ENCODE measurements at regions not wholly inside any gene's neighbourhood (a gene's known extent, or its start where the extent isn't known, plus 50 kb on each side); places are given as distances from the start of the nearest gene placed in this dataset.
"Not testable (repeated sequence)": the region's sequence is repeated elsewhere in the genome, so short reads cannot be mapped to it uniquely, and the experiment has no call there.

DNA sequence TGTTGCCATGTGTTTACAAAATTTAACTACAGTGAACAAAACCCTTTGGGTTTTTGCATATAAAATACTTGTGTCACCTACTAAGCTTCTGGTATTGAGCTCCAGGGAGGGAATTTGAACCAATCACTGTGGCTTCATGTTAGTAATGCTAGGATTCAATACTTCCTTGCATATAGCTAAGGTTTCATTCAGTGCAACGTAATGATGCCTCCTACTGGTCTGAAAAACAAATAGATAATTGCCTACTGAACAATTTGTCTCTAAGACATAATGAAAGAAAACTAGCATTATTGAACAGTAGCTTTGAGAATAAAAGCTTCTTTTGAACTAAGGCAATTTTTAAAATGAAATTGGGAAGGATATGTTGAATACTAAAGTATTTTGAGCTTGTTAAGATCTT is 244.4 kb downstream of the ZWINT start:
- H3K36me3 ChIP-seq (ENCODE audit: control insufficient read depth in 1 of 2, insufficient read depth in 2 of 2, low read length in 2 of 2) = no peaks in the 10 kb centered on the region
- no peaks in the 10 kb centered on the region for H3K4me1 ChIP-seq (ENCODE audit: control insufficient read depth in 1 of 2, insufficient read depth in 2 of 2, low read length in 2 of 2)
- no peak overlapping the region for H3K9ac ChIP-seq (ENCODE audit: low read depth in 1 of 2, low read length in 2 of 2)
- H3K9me3 ChIP-seq (ENCODE audit: control insufficient read depth in 1 of 2, low read length in 2 of 2) = no peaks in the 10 kb centered on the region
- H3K27me3 ChIP-seq (ENCODE audit: control insufficient read depth in 1 of 2, insufficient read depth in 2 of 2, low read length in 2 of 2) = no peaks in the 10 kb centered on the region
- H3K27ac ChIP-seq (ENCODE audit: low read depth, low read length) = no peak overlapping the region
- no peak overlapping the region for H3K4me3 ChIP-seq (ENCODE audit: low read depth in 1 of 2, low read length in 2 of 2)

DNA sequence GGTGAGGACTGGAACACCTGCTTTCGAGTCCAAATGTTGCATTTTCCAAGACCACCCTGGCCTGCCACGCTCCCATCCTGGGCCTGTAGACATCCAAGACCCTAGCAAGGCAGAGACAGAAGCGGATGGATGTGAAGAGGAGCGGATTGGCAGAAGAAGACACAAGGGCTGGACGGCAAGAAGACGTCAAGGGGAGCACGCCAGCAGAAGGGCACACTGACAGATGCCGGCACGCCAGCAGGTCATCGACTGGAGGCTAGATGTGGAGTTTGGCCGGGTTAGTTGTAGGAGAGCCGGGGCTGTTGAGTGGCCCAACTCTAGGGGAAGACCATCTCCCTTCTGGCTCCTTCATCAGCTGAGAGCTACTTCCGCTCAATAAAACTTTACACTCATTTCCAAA is 251.6 kb downstream of the ZWINT start:
- Histone ChIP-seq H3K27me3 (ENCODE audit: control insufficient read depth in 1 of 2, insufficient read depth in 2 of 2, low read length in 2 of 2) (no peaks in the 10 kb centered on the region), H3K4me3 (ENCODE audit: low read depth in 1 of 2, low read length in 2 of 2) (no peak overlapping the region), H3K9me3 (ENCODE audit: control insufficient read depth in 1 of 2, low read length in 2 of 2) (no peaks in the 10 kb centered on the region), H3K9ac (ENCODE audit: low read depth in 1 of 2, low read length in 2 of 2) (no peak overlapping the region), H3K36me3 (ENCODE audit: control insufficient read depth in 1 of 2, insufficient read depth in 2 of 2, low read length in 2 of 2) (no peaks in the 10 kb centered on the region), H3K4me1 (ENCODE audit: control insufficient read depth in 1 of 2, insufficient read depth in 2 of 2, low read length in 2 of 2) (no peaks in the 10 kb centered on the region), H3K27ac (ENCODE audit: low read depth, low read length) (no peak overlapping the region)

- H3K36me3 ChIP-seq (ENCODE audit: control insufficient read depth in 1 of 2, insufficient read depth in 2 of 2, low read length in 2 of 2) = no peaks in the 10 kb centered on the region
- peaks cover 1 to 4% of the 10 kb centered on the region in 2 donors for H3K9me3 ChIP-seq (ENCODE audit: control insufficient read depth in 1 of 2, low read length in 2 of 2)
- H3K27me3 ChIP-seq (ENCODE audit: control insufficient read depth in 1 of 2, insufficient read depth in 2 of 2, low read length in 2 of 2) = no peaks in the 10 kb centered on the region
- no peak overlapping the region for H3K9ac ChIP-seq (ENCODE audit: low read depth in 1 of 2, low read length in 2 of 2)
- H3K27ac ChIP-seq (ENCODE audit: low read depth, low read length) = no peak overlapping the region
- no peaks in the 10 kb centered on the region for H3K4me1 ChIP-seq (ENCODE audit: control insufficient read depth in 1 of 2, insufficient read depth in 2 of 2, low read length in 2 of 2)
- H3K4me3 ChIP-seq (ENCODE audit: low read depth in 1 of 2, low read length in 2 of 2) = no peak overlapping the region
Observed at GRCh38 chr10:56104923-56105322, 256.1 kb downstream of the ZWINT start.

DNA sequence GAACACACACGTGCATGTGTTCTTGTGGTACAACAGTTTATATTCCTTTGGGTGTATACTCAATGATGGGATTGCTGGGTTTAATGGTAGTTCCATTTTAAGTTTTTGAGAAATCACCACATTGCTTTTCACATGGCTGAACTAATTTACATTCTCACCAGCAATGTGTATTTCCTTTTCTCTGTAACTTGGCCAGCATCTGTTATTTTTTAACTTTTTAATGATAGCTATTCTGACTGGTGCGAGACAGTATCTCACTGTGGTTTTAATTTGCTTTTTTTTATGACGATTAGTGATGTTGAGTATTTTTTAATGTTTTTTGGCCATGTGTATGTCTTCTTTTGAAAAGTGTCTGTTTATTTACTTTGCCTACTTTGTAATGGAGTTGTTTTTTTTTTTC is 256.6 kb downstream of the ZWINT start:
- no peaks in the 10 kb centered on the region for H3K27me3 ChIP-seq (ENCODE audit: control insufficient read depth in 1 of 2, insufficient read depth in 2 of 2, low read length in 2 of 2)
- H3K4me3 ChIP-seq (ENCODE audit: low read depth in 1 of 2, low read length in 2 of 2) = no peak overlapping the region
- H3K9ac ChIP-seq (ENCODE audit: low read depth in 1 of 2, low read length in 2 of 2) = no peak overlapping the region
- peaks cover 1 to 4% of the 10 kb centered on the region in 2 donors for H3K9me3 ChIP-seq (ENCODE audit: control insufficient read depth in 1 of 2, low read length in 2 of 2)
- no peaks in the 10 kb centered on the region for H3K4me1 ChIP-seq (ENCODE audit: control insufficient read depth in 1 of 2, insufficient read depth in 2 of 2, low read length in 2 of 2)
- H3K36me3 ChIP-seq (ENCODE audit: control insufficient read depth in 1 of 2, insufficient read depth in 2 of 2, low read length in 2 of 2) = no peaks in the 10 kb centered on the region
- no peak overlapping the region for H3K27ac ChIP-seq (ENCODE audit: low read depth, low read length)

DNA sequence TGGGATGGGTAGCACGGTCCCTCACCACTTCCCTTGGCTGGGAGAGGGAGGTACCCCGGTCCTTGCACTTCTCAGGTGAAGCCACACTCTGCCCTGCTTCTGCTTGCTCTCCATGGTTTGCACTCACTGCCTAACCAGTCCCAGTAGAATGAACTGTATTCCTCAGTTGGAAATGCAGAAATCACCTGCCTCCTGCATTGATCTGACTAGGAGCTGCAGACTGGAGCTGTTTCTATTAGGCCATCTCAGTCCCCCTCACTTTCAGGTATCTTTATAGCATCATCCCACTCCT is 264.9 kb downstream of the ZWINT start:
- Histone ChIP-seq H3K9ac (ENCODE audit: low read depth in 1 of 2, low read length in 2 of 2) (no peak overlapping the region), H3K4me3 (ENCODE audit: low read depth in 1 of 2, low read length in 2 of 2) (no peak overlapping the region), H3K4me1 (ENCODE audit: control insufficient read depth in 1 of 2, insufficient read depth in 2 of 2, low read length in 2 of 2) (no peaks in the 10 kb centered on the region), H3K27me3 (ENCODE audit: control insufficient read depth in 1 of 2, insufficient read depth in 2 of 2, low read length in 2 of 2) (no peaks in the 10 kb centered on the region), H3K9me3 (ENCODE audit: control insufficient read depth in 1 of 2, low read length in 2 of 2) (peaks cover 0 to 4% of the 10 kb centered on the region in 2 donors), H3K36me3 (ENCODE audit: control insufficient read depth in 1 of 2, insufficient read depth in 2 of 2, low read length in 2 of 2) (no peaks in the 10 kb centered on the region), H3K27ac (ENCODE audit: low read depth, low read length) (no peak overlapping the region)

GRCh38 chr10:56095506-56096225 is 265.4 kb downstream of the ZWINT start:
- Histone ChIP-seq H3K9ac (ENCODE audit: low read depth in 1 of 2, low read length in 2 of 2) (no peak overlapping the region), H3K36me3 (ENCODE audit: control insufficient read depth in 1 of 2, insufficient read depth in 2 of 2, low read length in 2 of 2) (no peaks in the 10 kb centered on the region), H3K27ac (ENCODE audit: low read depth, low read length) (no peak overlapping the region), H3K27me3 (ENCODE audit: control insufficient read depth in 1 of 2, insufficient read depth in 2 of 2, low read length in 2 of 2) (no peaks in the 10 kb centered on the region), H3K4me3 (ENCODE audit: low read depth in 1 of 2, low read length in 2 of 2) (no peak overlapping the region), H3K4me1 (ENCODE audit: control insufficient read depth in 1 of 2, insufficient read depth in 2 of 2, low read length in 2 of 2) (no peaks in the 10 kb centered on the region), H3K9me3 (ENCODE audit: control insufficient read depth in 1 of 2, low read length in 2 of 2) (peaks cover 0 to 3% of the 10 kb centered on the region in 2 donors)

DNA sequence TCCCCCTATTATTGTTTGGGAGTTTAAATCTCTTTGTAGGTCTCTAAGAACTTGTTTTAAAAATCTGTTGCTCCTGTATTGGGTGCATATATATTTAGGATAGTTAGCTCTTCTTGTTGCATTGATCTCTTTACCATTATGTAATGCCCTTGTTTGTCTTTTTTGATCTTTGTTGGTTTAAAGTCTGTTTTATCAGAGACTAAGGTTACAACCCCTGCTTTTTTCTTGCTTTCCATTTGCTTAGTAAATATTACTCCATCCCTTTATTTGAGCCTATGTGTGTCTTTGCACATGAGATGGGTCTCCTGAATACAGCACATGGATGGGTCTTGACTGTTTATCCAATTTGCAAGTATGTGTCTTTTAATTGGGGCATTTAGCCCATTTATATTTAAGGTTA is 267.4 kb downstream of the ZWINT start:
- H3K9me3 ChIP-seq (ENCODE audit: control insufficient read depth in 1 of 2, low read length in 2 of 2); H3K27ac ChIP-seq (ENCODE audit: low read depth, low read length); H3K4me3 ChIP-seq (ENCODE audit: low read depth in 1 of 2, low read length in 2 of 2); H3K9ac ChIP-seq (ENCODE audit: low read depth in 1 of 2, low read length in 2 of 2); H3K36me3 ChIP-seq (ENCODE audit: control insufficient read depth in 1 of 2, insufficient read depth in 2 of 2, low read length in 2 of 2); H3K27me3 ChIP-seq (ENCODE audit: control insufficient read depth in 1 of 2, insufficient read depth in 2 of 2, low read length in 2 of 2); H3K4me1 ChIP-seq (ENCODE audit: control insufficient read depth in 1 of 2, insufficient read depth in 2 of 2, low read length in 2 of 2): not testable (repeated sequence)

- H3K4me1 ChIP-seq (ENCODE audit: control insufficient read depth in 1 of 2, insufficient read depth in 2 of 2, low read length in 2 of 2) = no peaks in the 10 kb centered on the region
- H3K27ac ChIP-seq (ENCODE audit: low read depth, low read length) = no peak overlapping the region
- no peak overlapping the region for H3K9ac ChIP-seq (ENCODE audit: low read depth in 1 of 2, low read length in 2 of 2)
- no peaks in the 10 kb centered on the region for H3K36me3 ChIP-seq (ENCODE audit: control insufficient read depth in 1 of 2, insufficient read depth in 2 of 2, low read length in 2 of 2)
- no peaks in the 10 kb centered on the region for H3K27me3 ChIP-seq (ENCODE audit: control insufficient read depth in 1 of 2, insufficient read depth in 2 of 2, low read length in 2 of 2)
- H3K9me3 ChIP-seq (ENCODE audit: control insufficient read depth in 1 of 2, low read length in 2 of 2) = peaks cover 5 to 6% of the 10 kb centered on the region in 2 donors
- no peak overlapping the region for H3K4me3 ChIP-seq (ENCODE audit: low read depth in 1 of 2, low read length in 2 of 2)
Observed at GRCh38 chr10:56091872-56092271, 269.2 kb downstream of the ZWINT start.

DNA sequence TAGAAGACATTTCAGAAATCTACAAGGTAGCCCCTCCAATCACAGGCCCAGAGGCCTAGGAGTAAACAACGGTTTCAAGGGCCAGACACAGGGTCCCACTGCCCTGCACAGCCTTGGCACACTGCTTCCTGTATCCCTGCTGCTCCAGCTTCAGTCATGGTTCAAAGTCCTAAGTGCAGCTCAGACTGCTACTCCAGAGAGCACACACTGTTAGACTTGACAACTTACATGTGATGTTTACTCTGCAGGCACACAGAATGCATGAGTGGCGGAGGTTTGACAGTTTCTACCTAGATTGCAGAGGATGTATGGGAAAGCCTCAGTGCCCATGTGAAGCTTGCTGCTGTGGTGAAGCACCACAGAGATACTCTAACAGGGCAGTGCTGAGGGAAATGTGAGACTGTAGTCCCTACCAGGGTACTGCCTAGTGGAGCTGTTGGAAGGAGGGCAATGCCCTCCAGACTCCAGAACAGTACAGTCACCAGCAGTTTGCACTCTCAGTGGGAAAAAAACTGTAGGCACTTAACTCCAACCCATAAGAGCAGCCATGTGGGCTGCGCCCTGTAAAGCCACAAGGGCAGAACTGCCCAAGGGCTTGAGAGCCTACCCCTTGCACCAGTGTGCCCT is 270.0 kb downstream of the ZWINT start:
- Histone ChIP-seq H3K4me3 (ENCODE audit: low read depth in 1 of 2, low read length in 2 of 2) (no peak overlapping the region), H3K27me3 (ENCODE audit: control insufficient read depth in 1 of 2, insufficient read depth in 2 of 2, low read length in 2 of 2) (no peaks in the 10 kb centered on the region), H3K27ac (ENCODE audit: low read depth, low read length) (no peak overlapping the region), H3K9me3 (ENCODE audit: control insufficient read depth in 1 of 2, low read length in 2 of 2) (peaks cover 5 to 6% of the 10 kb centered on the region in 2 donors), H3K4me1 (ENCODE audit: control insufficient read depth in 1 of 2, insufficient read depth in 2 of 2, low read length in 2 of 2) (no peaks in the 10 kb centered on the region), H3K9ac (ENCODE audit: low read depth in 1 of 2, low read length in 2 of 2) (no peak overlapping the region), H3K36me3 (ENCODE audit: control insufficient read depth in 1 of 2, insufficient read depth in 2 of 2, low read length in 2 of 2) (no peaks in the 10 kb centered on the region)

DNA sequence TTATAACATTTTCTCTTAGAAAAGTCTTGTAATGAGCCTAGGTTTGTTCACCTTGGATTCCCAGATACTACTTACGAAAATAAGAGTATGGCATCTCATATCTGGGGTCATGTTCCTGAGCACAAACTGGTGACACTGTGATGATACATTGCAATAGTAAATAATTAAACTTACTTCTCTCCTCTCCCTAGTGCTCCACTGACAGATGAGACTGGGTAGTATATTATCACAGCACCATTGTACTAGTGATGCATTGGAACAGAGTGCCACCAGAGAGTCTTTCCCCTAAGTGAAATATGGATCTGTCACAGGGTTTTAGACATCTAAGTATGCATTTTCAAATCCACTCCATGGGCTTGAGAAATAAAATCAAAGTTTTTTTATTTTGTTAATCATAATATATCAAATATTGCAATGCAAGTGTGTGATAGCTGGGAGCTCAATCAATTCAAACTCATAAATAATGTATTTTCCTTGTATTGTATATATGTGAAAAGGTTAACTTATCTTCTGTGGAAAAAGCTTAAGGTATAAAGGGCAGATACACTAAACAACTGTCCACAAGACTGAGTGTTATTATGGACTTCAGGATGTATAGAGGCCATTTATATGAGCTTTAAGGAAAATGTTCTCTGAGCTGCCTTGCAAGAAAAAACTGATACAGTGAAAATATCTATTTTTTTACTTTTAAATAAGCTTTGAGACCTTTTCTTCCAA is 275.5 kb downstream of the ZWINT start:
- Histone ChIP-seq H3K36me3 (ENCODE audit: control insufficient read depth in 1 of 2, insufficient read depth in 2 of 2, low read length in 2 of 2) (no peaks in the 10 kb centered on the region), H3K9ac (ENCODE audit: low read depth in 1 of 2, low read length in 2 of 2) (no peak overlapping the region), H3K27me3 (ENCODE audit: control insufficient read depth in 1 of 2, insufficient read depth in 2 of 2, low read length in 2 of 2) (no peaks in the 10 kb centered on the region), H3K4me1 (ENCODE audit: control insufficient read depth in 1 of 2, insufficient read depth in 2 of 2, low read length in 2 of 2) (no peaks in the 10 kb centered on the region), H3K9me3 (ENCODE audit: control insufficient read depth in 1 of 2, low read length in 2 of 2) (peaks cover 2 to 5% of the 10 kb centered on the region in 2 donors), H3K4me3 (ENCODE audit: low read depth in 1 of 2, low read length in 2 of 2) (no peak overlapping the region), H3K27ac (ENCODE audit: low read depth, low read length) (no peak overlapping the region)
